ENCODE measurements at regions not wholly inside any gene's neighbourhood (a gene's known extent, or its start where the extent isn't known, plus 50 kb on each side); places are given as distances from the start of the nearest gene placed in this dataset.

GRCh38 chr16:82470016-82470415 lies 156.8 kb upstream of the CDH13 start:
- no peak overlapping the region for H3K27ac ChIP-seq (ENCODE audit: insufficient read depth, low read length)
- no peaks in the 10 kb centered on the region for H3K9me3 ChIP-seq (ENCODE audit: control insufficient read depth, insufficient read depth, low read length)
- no peak overlapping the region for H3K18ac ChIP-seq (ENCODE audit: low read depth, low read length)
- no peak overlapping the region for H2BK20ac ChIP-seq (ENCODE audit: low read depth, low read length)
- in situ Hi-C loops (cut with MboI; ENCODE audit: low sequenced_read_pairs), result no loop called here
- no peak overlapping the region for H2AFZ ChIP-seq (replicated peaks; ENCODE audit: low read length, poor library complexity)
- no peak overlapping the region for H2BK5ac ChIP-seq (ENCODE audit: low read depth, low read length, poor library complexity, severe bottlenecking)
- H3K9me1 ChIP-seq (ENCODE audit: insufficient read depth, low read length), result no peaks in the 10 kb centered on the region
- no peak overlapping the region for H4K5ac ChIP-seq (ENCODE audit: low read depth, low read length)
- no peak overlapping the region for H2AK5ac ChIP-seq (ENCODE audit: low read depth, low read length)
- no peak overlapping the region for H3K9ac ChIP-seq (ENCODE audit: low read depth, low read length)
- TF ChIP-seq MAFK (IDR thresholded peaks at IDR 0.05; ENCODE audit: low read depth, low read length) (no peak), RFX5 (IDR thresholded peaks at IDR 0.05; ENCODE audit: low read depth, low read length) (no peak), NFE2L2 (IDR thresholded peaks at IDR 0.05; ENCODE audit: low read depth, low read length) (no peak), SMC3 (IDR thresholded peaks at IDR 0.05; ENCODE audit: low read depth, low read length) (no peak), MAZ (IDR thresholded peaks at IDR 0.05; ENCODE audit: borderline replicate concordance, low read depth, low read length) (no peak), CEBPB (IDR thresholded peaks at IDR 0.05; ENCODE audit: low read depth, low read length) (no peak), MXI1 (IDR thresholded peaks at IDR 0.05; ENCODE audit: borderline replicate concordance, low read depth, low read length) (no peak)
- TF ChIP-seq, protein P1, sequence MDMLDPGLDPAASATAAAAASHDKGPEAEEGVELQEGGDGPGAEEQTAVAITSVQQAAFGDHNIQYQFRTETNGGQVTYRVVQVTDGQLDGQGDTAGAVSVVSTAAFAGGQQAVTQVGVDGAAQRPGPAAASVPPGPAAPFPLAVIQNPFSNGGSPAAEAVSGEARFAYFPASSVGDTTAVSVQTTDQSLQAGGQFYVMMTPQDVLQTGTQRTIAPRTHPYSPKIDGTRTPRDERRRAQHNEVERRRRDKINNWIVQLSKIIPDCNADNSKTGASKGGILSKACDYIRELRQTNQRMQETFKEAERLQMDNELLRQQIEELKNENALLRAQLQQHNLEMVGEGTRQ (IDR thresholded peaks at IDR 0.05; ENCODE audit: low read depth, low read length), result no peak
- TF ChIP-seq, protein P2, sequence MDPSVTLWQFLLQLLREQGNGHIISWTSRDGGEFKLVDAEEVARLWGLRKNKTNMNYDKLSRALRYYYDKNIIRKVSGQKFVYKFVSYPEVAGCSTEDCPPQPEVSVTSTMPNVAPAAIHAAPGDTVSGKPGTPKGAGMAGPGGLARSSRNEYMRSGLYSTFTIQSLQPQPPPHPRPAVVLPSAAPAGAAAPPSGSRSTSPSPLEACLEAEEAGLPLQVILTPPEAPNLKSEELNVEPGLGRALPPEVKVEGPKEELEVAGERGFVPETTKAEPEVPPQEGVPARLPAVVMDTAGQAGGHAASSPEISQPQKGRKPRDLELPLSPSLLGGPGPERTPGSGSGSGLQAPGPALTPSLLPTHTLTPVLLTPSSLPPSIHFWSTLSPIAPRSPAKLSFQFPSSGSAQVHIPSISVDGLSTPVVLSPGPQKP (IDR thresholded peaks at IDR 0.05; ENCODE audit: borderline replicate concordance, low read depth, low read length), result no peak
- no peak overlapping the region for H3K23ac ChIP-seq (ENCODE audit: low read depth, low read length)
- H3K4me1 ChIP-seq (ENCODE audit: control insufficient read depth, insufficient read depth, low read length), result no peaks in the 10 kb centered on the region
- no peak overlapping the region for H3K4me2 ChIP-seq (ENCODE audit: low read depth, low read length)
- no peaks in the 10 kb centered on the region for H4K20me1 ChIP-seq (ENCODE audit: insufficient read depth, low read length)
- H3K56ac ChIP-seq (ENCODE audit: extremely low read depth, insufficient read depth, low read length), result no peak overlapping the region
- peaks cover 7% of the 10 kb centered on the region for H3K27me3 ChIP-seq (ENCODE audit: control insufficient read depth, insufficient read depth, low read length)
- H4K91ac ChIP-seq (ENCODE audit: insufficient read depth, low read depth, low read length), result no peak overlapping the region
- H2BK15ac ChIP-seq (ENCODE audit: low read depth, low read length), result no peak overlapping the region
- no peak overlapping the region for H2AK9ac ChIP-seq (replicated peaks; ENCODE audit: low read depth, low read length, poor library complexity)
- H4K8ac ChIP-seq (ENCODE audit: low read depth in 2 of 2, low read length in 2 of 2), result no peak overlapping the region
- dilution Hi-C loops (cut with HindIII; ENCODE audit: low sequenced_read_pairs, unreplicated experiment), result no loop called here
- no peak for ATAC-seq (ENCODE audit: low read depth)
- no peak overlapping the region for H3K4ac ChIP-seq (ENCODE audit: low read depth, low read length)
- no peak overlapping the region for H2BK120ac ChIP-seq (ENCODE audit: low read depth, low read length)
- intact Hi-C loops (cut with micrococcal nuclease), result no loop called here
- POLR2A ChIA-PET (ENCODE audit: unreplicated experiment), result no interaction called here
- WGBS, 2 experiments (ENCODE audit: extremely low coverage in 2 of 2, insufficient read length in 1 of 2), result 75% methylated on average over 2 of the region's 7 CpGs; no CpG with 5 or more reads in 1 of the 2 experiments
- DNase-seq, result no peak
- no peaks in the 10 kb centered on the region for H3K79me1 ChIP-seq (ENCODE audit: low read depth in 1 of 2, low read length in 2 of 2)
- no peak overlapping the region for H3K14ac ChIP-seq (replicated peaks; ENCODE audit: low read depth, low read length)
- CTCF ChIA-PET, result interaction anchor here (1.4 kb wide), 1 partner anchor 14 kb away, joined by 3 read pairs; no protein-coding TSS in a partner anchor
- no peaks in the 10 kb centered on the region for H3K36me3 ChIP-seq (ENCODE audit: control insufficient read depth, insufficient read depth, low read length)
- no TSS peak for BruUV-seq (replicated peaks)
- no peak overlapping the region for H3K4me3 ChIP-seq (ENCODE audit: insufficient read depth, low read depth, low read length)
